Neural cell (in vitro differentiated cells): ENCODE measurements at regions not wholly inside any gene's neighbourhood (a gene's known extent, or its start where the extent isn't known, plus 50 kb on each side); places are given as distances from the start of the nearest gene placed in this dataset.

Experiments used
- H2AFZ ChIP-seq: fragments of 200-600, 300-800 bp; sonication (generic), shearing (Covaris generic); 2 replicates; pipeline ENCODE4 v1.6.0; 2014; ENCODE audit warnings: low read depth, mild to moderate bottlenecking, antibody characterized with exemption, low read length, moderate library complexity
- H3F3A ChIP-seq: fragments of 200-600 bp; shearing (Covaris generic); 2 replicates; pipeline ENCODE4 v1.6.1; 2016; ENCODE audit warnings: mild to moderate bottlenecking, moderate library complexity, mixed read lengths, antibody characterized with exemption, low read length; ENCODE audit not compliant: insufficient read depth, poor library complexity, severe bottlenecking
- H3K27ac ChIP-seq: fragments of 200-600, 300-800 bp; sonication (generic), shearing (Covaris generic); 2 replicates; pipeline ENCODE4 v1.5.1; 2014; ENCODE audit warnings: mild to moderate bottlenecking, low read length, moderate library complexity
- H3K27me3 ChIP-seq: fragments of 300-800, 200-600 bp; sonication (generic), shearing (Covaris generic); 2 replicates; pipeline ENCODE4 v1.6.0; 2014; ENCODE audit warnings: mild to moderate bottlenecking, low read depth, low read length, moderate library complexity; ENCODE audit not compliant: insufficient read depth
- H3K36me3 ChIP-seq: fragments of 300-800, 200-600 bp; sonication (generic), shearing (Covaris generic); 2 replicates; pipeline ENCODE4 v1.5.1; 2014; ENCODE audit warnings: mild to moderate bottlenecking, antibody characterized with exemption, low read length, moderate library complexity; ENCODE audit not compliant: insufficient read depth
- H3K4me2 ChIP-seq: fragments of 300-800, 200-600 bp; sonication (generic), shearing (Covaris generic); 2 replicates; pipeline ENCODE4 v1.6.0; 2014; ENCODE audit warnings: mild to moderate bottlenecking, low read length
- H3K4me3 ChIP-seq: fragments of 300-800, 200-600 bp; sonication (generic), shearing (Covaris generic); 2 replicates; pipeline ENCODE4 v1.5.1; 2014; ENCODE audit warnings: mild to moderate bottlenecking, low read length, moderate library complexity
- H3K79me2 ChIP-seq: fragments of 200-600 bp; shearing (Covaris generic); replicated peaks from 2 replicates; pipeline ENCODE4 v1.6.0; 2014; ENCODE audit warnings: mild to moderate bottlenecking, low read length, moderate library complexity; ENCODE audit not compliant: insufficient read depth
- H3K9ac ChIP-seq: fragments of 300-800, 200-600 bp; sonication (generic), shearing (Covaris generic); 2 replicates; pipeline ENCODE4 v1.6.1; 2016; ENCODE audit warnings: mild to moderate bottlenecking, low read length, mixed read lengths
- H3K9me2 ChIP-seq: fragments of 200-600 bp; shearing (Covaris generic); 2 replicates; pipeline ENCODE4 v1.6.1; 2016; ENCODE audit warnings: mild to moderate bottlenecking, low read length, mixed read lengths; ENCODE audit not compliant: insufficient read depth
- H3K9me3 ChIP-seq: fragments of 200-600, 300-800 bp; sonication (generic), shearing (Covaris generic); 2 replicates; pipeline ENCODE4 v1.6.1; 2016; ENCODE audit warnings: mild to moderate bottlenecking, mixed run types, low read length, moderate library complexity, mixed read lengths
- H4K20me1 ChIP-seq: fragments of 200-600 bp; shearing (Covaris generic); 2 replicates; pipeline ENCODE4 v1.6.1; 2016; ENCODE audit warnings: mild to moderate bottlenecking, mixed run types; ENCODE audit not compliant: insufficient read depth
- EP300 ChIP-seq: fragments of 450-650 bp; conservative IDR thresholded peaks from 2 replicates; pipeline ENCODE4 v1.6.1; 2014; ENCODE audit warnings: antibody characterized with exemption, mild to moderate bottlenecking, moderate library complexity; ENCODE audit not compliant: poor library complexity, severe bottlenecking
- EZH2 ChIP-seq: fragments of 200-600, 300-800 bp; shearing (Covaris generic), sonication (generic); IDR thresholded peaks from 2 replicates; pipeline ENCODE4 v1.6.1; 2014; ENCODE audit warnings: antibody characterized with exemption, low read length, borderline replicate concordance, mild to moderate bottlenecking; ENCODE audit not compliant: insufficient read depth, poor library complexity, severe bottlenecking
- MXI1 ChIP-seq: fragments of 450-650 bp; conservative IDR thresholded peaks from 2 replicates; pipeline ENCODE4 v1.6.1; 2014; ENCODE audit warnings: antibody characterized with exemption, mild to moderate bottlenecking; ENCODE audit not compliant: poor library complexity, severe bottlenecking
- POLR2AphosphoS5 ChIP-seq: IDR thresholded peaks from 2 replicates; pipeline ENCODE4 v1.6.1; 2012
- RAD21 ChIP-seq: fragments of 450-650 bp; conservative IDR thresholded peaks from 2 replicates; pipeline ENCODE4 v1.6.1; 2014; ENCODE audit warnings: antibody characterized with exemption, mild to moderate bottlenecking, moderate library complexity
- SMC3 ChIP-seq: fragments of 450-650 bp; conservative IDR thresholded peaks from 2 replicates; pipeline ENCODE4 v1.6.1; 2014; ENCODE audit warnings: antibody characterized with exemption, mild to moderate bottlenecking, moderate library complexity; ENCODE audit not compliant: poor library complexity
- TAF1 ChIP-seq: IDR thresholded peaks from 2 replicates; pipeline ENCODE4 v1.6.1; 2012; ENCODE audit warnings: low read depth
- TF ChIP-seq, protein P1 (sequence below): fragments of 450-650 bp; IDR thresholded peaks from 2 replicates; pipeline ENCODE4 v1.5.1; 2014; ENCODE audit warnings: antibody characterized with exemption, mild to moderate bottlenecking, moderate library complexity; ENCODE audit not compliant: poor library complexity, severe bottlenecking
- TF ChIP-seq, protein P2 (sequence below): IDR thresholded peaks from 2 replicates; pipeline ENCODE4 v1.6.1; 2012; ENCODE audit warnings: borderline replicate concordance

DNA sequence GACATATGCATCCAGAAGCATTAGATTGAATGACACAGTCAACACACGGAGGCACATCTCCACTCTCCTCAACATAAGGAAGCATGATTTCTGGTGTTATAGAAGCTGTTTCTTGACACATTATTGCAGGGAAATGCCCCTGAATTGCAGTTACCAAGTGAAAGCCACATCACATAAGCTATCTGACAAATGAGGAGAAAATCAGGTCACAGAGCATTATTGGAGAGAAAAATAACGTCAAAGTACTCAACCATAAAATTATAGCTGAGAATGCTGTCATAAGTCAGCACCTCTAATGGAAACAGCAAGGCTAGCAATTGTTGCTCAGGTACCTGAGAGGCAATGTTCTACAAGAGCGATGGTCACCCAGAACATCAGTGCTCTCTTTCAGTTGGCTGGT lies 169.9 kb upstream of the PALMD start:
- no peak overlapping the region for H2AFZ ChIP-seq
- peaks cover 4% of the 10 kb centered on the region for H3F3A ChIP-seq
- peak overlapping the region; percentile 26 for H3K4me2 ChIP-seq

DNA sequence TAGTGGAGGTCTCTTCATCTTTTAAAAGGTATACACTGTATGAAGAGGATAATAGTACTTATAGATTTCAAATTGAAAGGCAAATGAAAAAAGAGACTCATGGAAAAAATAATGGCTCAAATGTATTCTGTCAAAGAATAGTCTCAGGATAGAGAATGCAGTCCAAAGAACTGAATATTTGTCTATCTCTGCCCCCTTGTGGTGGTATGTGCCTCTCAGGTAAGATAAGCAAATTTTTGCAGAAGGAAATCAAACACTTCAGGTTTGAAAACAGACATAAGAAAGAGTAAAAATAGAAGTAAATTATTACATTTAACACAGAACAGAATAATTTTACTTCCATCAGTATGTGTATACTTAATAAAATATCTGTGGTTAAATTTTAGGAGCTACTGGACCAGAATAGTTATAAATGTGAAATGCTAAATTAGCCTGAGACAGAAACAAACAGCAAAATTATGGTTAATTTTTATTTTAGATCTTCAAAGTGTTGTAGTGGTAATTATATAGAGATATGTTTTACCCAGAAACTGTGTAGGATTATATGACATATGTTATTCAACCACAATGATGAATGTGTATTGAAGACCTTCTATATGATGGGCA lies 164.4 kb upstream of the PALMD start:
- no peak overlapping the region for H3K9ac ChIP-seq
- no peaks in the 10 kb centered on the region for H3K27me3 ChIP-seq
- no peaks in the 10 kb centered on the region for H3K9me2 ChIP-seq
- H3K4me3 ChIP-seq = no peak overlapping the region
- H3F3A ChIP-seq = no peaks in the 10 kb centered on the region
- no peaks in the 10 kb centered on the region for H3K36me3 ChIP-seq
- no peaks in the 10 kb centered on the region for H4K20me1 ChIP-seq
- no peaks in the 10 kb centered on the region for H3K79me2 ChIP-seq
- H3K27ac ChIP-seq = peak overlapping the region; percentile 65
- TF ChIP-seq EP300 = no peak
- peak; percentile 94 for TF ChIP-seq RAD21
- no peak for TF ChIP-seq TAF1
- TF ChIP-seq, protein P1, sequence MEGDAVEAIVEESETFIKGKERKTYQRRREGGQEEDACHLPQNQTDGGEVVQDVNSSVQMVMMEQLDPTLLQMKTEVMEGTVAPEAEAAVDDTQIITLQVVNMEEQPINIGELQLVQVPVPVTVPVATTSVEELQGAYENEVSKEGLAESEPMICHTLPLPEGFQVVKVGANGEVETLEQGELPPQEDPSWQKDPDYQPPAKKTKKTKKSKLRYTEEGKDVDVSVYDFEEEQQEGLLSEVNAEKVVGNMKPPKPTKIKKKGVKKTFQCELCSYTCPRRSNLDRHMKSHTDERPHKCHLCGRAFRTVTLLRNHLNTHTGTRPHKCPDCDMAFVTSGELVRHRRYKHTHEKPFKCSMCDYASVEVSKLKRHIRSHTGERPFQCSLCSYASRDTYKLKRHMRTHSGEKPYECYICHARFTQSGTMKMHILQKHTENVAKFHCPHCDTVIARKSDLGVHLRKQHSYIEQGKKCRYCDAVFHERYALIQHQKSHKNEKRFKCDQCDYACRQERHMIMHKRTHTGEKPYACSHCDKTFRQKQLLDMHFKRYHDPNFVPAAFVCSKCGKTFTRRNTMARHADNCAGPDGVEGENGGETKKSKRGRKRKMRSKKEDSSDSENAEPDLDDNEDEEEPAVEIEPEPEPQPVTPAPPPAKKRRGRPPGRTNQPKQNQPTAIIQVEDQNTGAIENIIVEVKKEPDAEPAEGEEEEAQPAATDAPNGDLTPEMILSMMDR = peak; percentile 88
- peak; percentile 95 for TF ChIP-seq SMC3
- peak overlapping the region; percentile 24 for H3K4me2 ChIP-seq
- H3K9me3 ChIP-seq = no peaks in the 10 kb centered on the region
- H2AFZ ChIP-seq = no peak overlapping the region

More for the DNA sequence above, 169.9 kb upstream of the PALMD start:
- no peaks in the 10 kb centered on the region for H3K9me2 ChIP-seq
- no peaks in the 10 kb centered on the region for H4K20me1 ChIP-seq
- peak overlapping the region; percentile 90 for H3K27ac ChIP-seq
- H3K79me2 ChIP-seq = no peaks in the 10 kb centered on the region
- peak; percentile 94 for TF ChIP-seq EP300
- TF ChIP-seq MXI1 = peak; percentile 31
- TF ChIP-seq, protein P2, sequence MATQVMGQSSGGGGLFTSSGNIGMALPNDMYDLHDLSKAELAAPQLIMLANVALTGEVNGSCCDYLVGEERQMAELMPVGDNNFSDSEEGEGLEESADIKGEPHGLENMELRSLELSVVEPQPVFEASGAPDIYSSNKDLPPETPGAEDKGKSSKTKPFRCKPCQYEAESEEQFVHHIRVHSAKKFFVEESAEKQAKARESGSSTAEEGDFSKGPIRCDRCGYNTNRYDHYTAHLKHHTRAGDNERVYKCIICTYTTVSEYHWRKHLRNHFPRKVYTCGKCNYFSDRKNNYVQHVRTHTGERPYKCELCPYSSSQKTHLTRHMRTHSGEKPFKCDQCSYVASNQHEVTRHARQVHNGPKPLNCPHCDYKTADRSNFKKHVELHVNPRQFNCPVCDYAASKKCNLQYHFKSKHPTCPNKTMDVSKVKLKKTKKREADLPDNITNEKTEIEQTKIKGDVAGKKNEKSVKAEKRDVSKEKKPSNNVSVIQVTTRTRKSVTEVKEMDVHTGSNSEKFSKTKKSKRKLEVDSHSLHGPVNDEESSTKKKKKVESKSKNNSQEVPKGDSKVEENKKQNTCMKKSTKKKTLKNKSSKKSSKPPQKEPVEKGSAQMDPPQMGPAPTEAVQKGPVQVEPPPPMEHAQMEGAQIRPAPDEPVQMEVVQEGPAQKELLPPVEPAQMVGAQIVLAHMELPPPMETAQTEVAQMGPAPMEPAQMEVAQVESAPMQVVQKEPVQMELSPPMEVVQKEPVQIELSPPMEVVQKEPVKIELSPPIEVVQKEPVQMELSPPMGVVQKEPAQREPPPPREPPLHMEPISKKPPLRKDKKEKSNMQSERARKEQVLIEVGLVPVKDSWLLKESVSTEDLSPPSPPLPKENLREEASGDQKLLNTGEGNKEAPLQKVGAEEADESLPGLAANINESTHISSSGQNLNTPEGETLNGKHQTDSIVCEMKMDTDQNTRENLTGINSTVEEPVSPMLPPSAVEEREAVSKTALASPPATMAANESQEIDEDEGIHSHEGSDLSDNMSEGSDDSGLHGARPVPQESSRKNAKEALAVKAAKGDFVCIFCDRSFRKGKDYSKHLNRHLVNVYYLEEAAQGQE = peak; percentile 80
- no peak for TF ChIP-seq EZH2
- TF ChIP-seq POLR2AphosphoS5 = peak; percentile 87
- TF ChIP-seq, protein P1 = no peak
- peak; percentile 56 for TF ChIP-seq SMC3
- peak; percentile 53 for TF ChIP-seq RAD21
- TF ChIP-seq TAF1 = no peak
- H3K9ac ChIP-seq = peak overlapping the region; percentile 28
- no peaks in the 10 kb centered on the region for H3K9me3 ChIP-seq
- H3K4me3 ChIP-seq = peak overlapping the region; percentile 28
- no peaks in the 10 kb centered on the region for H3K36me3 ChIP-seq
- H3K27me3 ChIP-seq = no peaks in the 10 kb centered on the region
